Testis (tissue), 2 donors: ENCODE measurements at regions not wholly inside any gene's neighbourhood (a gene's known extent, or its start where the extent isn't known, plus 50 kb on each side); places are given as distances from the start of the nearest gene placed in this dataset.
"Not testable (repeated sequence)": the region's sequence is repeated elsewhere in the genome, so short reads cannot be mapped to it uniquely, and the experiment has no call there.

Experiments
- POLR2A ChIP-seq: fragments of 450-650 bp; IDR thresholded peaks from one replicate; pipeline ENCODE4 v1.6.1; 2017; ENCODE audit warnings: antibody characterized with exemption, mild to moderate bottlenecking, moderate library complexity
- TF ChIP-seq, protein P1 (sequence below), 3 experiments: fragments of 450-650 bp in 2 of 3; fragments of 200-600 bp in 1 of 3; sonication (generic) in 1 of 3; IDR thresholded peaks; one replicate each; pipeline ENCODE4 v1.5.1; 2016 to 2019; ENCODE audit warnings: antibody characterized with exemption in 3 of 3, mild to moderate bottlenecking in 2 of 3, moderate library complexity in 1 of 3

DNA sequence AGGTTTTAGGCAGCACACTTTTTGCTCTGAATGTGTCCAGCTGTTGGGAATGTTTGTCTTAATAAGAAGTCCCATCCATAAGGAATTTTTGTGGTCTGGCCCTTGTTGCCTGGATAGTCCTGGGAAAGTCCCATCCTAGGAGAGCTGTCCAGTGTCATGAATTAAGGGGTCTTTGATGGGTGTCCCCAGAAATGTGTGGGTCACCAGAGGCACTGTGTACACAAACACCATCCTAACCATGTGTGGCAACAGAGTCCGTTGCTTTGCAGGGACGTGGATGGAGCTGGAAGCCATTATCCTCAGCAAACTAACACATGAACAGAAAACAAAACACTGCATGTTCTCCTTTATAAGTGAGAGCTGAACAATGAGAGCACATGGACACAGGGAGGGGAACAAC is 111.9 kb downstream of the KCNJ12 start:
- not testable (repeated sequence) for TF ChIP-seq POLR2A
- TF ChIP-seq, protein P1, sequence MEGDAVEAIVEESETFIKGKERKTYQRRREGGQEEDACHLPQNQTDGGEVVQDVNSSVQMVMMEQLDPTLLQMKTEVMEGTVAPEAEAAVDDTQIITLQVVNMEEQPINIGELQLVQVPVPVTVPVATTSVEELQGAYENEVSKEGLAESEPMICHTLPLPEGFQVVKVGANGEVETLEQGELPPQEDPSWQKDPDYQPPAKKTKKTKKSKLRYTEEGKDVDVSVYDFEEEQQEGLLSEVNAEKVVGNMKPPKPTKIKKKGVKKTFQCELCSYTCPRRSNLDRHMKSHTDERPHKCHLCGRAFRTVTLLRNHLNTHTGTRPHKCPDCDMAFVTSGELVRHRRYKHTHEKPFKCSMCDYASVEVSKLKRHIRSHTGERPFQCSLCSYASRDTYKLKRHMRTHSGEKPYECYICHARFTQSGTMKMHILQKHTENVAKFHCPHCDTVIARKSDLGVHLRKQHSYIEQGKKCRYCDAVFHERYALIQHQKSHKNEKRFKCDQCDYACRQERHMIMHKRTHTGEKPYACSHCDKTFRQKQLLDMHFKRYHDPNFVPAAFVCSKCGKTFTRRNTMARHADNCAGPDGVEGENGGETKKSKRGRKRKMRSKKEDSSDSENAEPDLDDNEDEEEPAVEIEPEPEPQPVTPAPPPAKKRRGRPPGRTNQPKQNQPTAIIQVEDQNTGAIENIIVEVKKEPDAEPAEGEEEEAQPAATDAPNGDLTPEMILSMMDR (IDR thresholded peaks at IDR 0.05): not testable (repeated sequence)
